Prostate gland (tissue), 2 donors: ENCODE measurements at regions not wholly inside any gene's neighbourhood (a gene's known extent, or its start where the extent isn't known, plus 50 kb on each side); places are given as distances from the start of the nearest gene placed in this dataset.

Experiments used
- DNase-seq: peaks from one replicate; pipeline ENCODE4 v3.0.0-alpha.2; 2019; ENCODE audit warnings: low spot score
- H3K27ac ChIP-seq, 2 donors: fragments of 200-600 bp; sonication (generic); 2 replicates each; pipeline ENCODE4 v1.5.1; 2017 to 2019
- H3K27me3 ChIP-seq: fragments of 200-600 bp; sonication (generic); replicated peaks from 2 replicates; pipeline ENCODE4 v1.5.1; 2019; ENCODE audit not compliant: insufficient read depth
- H3K36me3 ChIP-seq, 2 donors: fragments of 200-600 bp; sonication (generic); 1 replicate in 1 of 2; 2 replicates in 1 of 2; pipeline versions ENCODE4 v1.5.1 to v1.8.1; 2017 to 2019
- H3K4me1 ChIP-seq: fragments of 200-600 bp; sonication (generic); replicated peaks from 2 replicates; pipeline ENCODE4 v1.5.1; 2019
- H3K4me3 ChIP-seq, 2 donors: fragments of 200-600 bp; sonication (generic); 2 replicates each; pipeline ENCODE4 v1.5.1; 2017 to 2019
- H3K9me3 ChIP-seq: fragments of 200-600 bp; sonication (generic); 2 replicates; pipeline ENCODE4 v1.5.1; 2017
- CTCF ChIP-seq, 4 experiments: fragments of 200-600 bp in 2 of 4; fragments of 450-650 bp in 2 of 4; sonication (generic) in 2 of 4; IDR thresholded peaks; 1 replicate in 3 of 4; 2 replicates in 1 of 4; pipeline ENCODE4 v1.5.1; 2016 to 2019; ENCODE audit warnings: antibody characterized with exemption in 4 of 4, mild to moderate bottlenecking in 2 of 4, moderate library complexity in 2 of 4
- POLR2A ChIP-seq: fragments of 450-650 bp; IDR thresholded peaks from one replicate; pipeline ENCODE4 v1.6.1; 2016; ENCODE audit warnings: antibody characterized with exemption, mild to moderate bottlenecking
- POLR2AphosphoS5 ChIP-seq: sonication (generic); formaldehyde crosslinking; IDR thresholded peaks from one replicate; pipeline ENCODE4 v1.6.1; 2017; ENCODE audit warnings: antibody characterized with exemption
- WGBS: methylation state at CpG from one replicate; pipeline ENCODE4 v1.1.5; 2018; 5-methylcytosine and 5-hydroxymethylcytosine counted together
- intact Hi-C: fragments of 100-400 bp; cut with DNase I; formaldehyde crosslinking; loops from one replicate; pipeline ENCODE4 v1.14.2; 2022

DNA sequence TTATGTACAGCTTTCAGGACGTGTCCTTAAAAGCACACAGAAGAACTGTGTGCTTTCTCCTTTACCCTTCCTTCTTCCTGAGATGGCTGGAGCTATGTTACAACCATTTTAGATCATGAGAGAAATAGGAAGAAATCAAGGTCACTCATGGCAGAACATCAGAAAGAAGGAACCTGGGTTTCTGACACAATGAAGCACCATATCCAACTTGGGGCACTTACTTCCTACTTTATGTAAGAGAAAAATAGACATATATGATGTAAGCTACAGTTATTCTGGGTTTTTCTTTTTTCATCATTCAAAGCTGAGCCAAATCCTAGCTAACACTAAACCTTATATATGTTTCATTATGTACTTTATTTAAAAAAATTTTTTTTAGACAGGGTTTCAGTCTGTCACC is 79.5 kb downstream of the FAM161A start:
- Histone ChIP-seq H3K4me3 (no peak overlapping the region), H3K27ac (no peak overlapping the region), H3K9me3 (no peaks in the 10 kb centered on the region), H3K4me1 (no peaks in the 10 kb centered on the region), H3K36me3 (no peaks in the 10 kb centered on the region), H3K27me3 (no peaks in the 10 kb centered on the region)
- intact Hi-C loops = no loop called here
- TF ChIP-seq POLR2AphosphoS5 (no peak), CTCF (IDR thresholded peaks at IDR 0.05) (no peak), POLR2A (no peak)
- no peak for DNase-seq
- 74% methylated on average over 1 of the region's 1 CpG for WGBS

- 67% methylated on average over 7 of the region's 7 CpGs for WGBS
- H3K27ac ChIP-seq = no peak overlapping the region
- intact Hi-C loops = no loop called here
Observed at GRCh38 chr2:61771904-61772845, 81.7 kb downstream of the FAM161A start.

DNA sequence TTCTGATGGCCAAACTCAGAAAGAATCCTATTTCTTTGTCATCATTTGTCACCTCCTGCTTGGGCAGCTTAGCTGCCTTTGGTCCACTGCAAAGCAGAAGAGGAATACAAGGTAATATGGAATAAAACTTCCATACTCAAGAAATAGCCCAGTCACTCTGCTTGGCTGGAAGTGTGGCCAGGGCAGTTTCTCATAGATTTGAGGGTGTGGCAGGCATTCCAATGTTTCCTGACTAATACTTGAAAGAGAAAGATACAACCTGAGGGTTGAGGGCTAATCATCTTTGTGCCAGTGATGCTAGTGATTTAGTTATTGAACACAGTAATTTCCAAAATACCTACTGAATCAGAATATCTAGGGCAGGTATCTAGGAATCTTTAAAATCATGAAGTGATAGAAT is 83.1 kb downstream of the FAM161A start:
- TF ChIP-seq POLR2A (no peak), CTCF (IDR thresholded peaks at IDR 0.05) (no peak), POLR2AphosphoS5 (no peak)
- Histone ChIP-seq H3K36me3 (no peaks in the 10 kb centered on the region), H3K4me1 (no peaks in the 10 kb centered on the region), H3K27ac (no peak overlapping the region), H3K27me3 (no peaks in the 10 kb centered on the region), H3K4me3 (no peak overlapping the region), H3K9me3 (no peaks in the 10 kb centered on the region)
- intact Hi-C loops = no loop called here
- no peak for DNase-seq

More at GRCh38 chr2:61771904-61772845, 81.7 kb downstream of the FAM161A start:
- no peak for DNase-seq
- Histone ChIP-seq H3K4me1 (no peaks in the 10 kb centered on the region), H3K36me3 (no peaks in the 10 kb centered on the region), H3K27me3 (no peaks in the 10 kb centered on the region), H3K9me3 (no peaks in the 10 kb centered on the region), H3K4me3 (no peak overlapping the region)
- TF ChIP-seq POLR2AphosphoS5 = no peak
- TF ChIP-seq POLR2A = no peak
- TF ChIP-seq CTCF (IDR thresholded peaks at IDR 0.05) = no peak

DNA sequence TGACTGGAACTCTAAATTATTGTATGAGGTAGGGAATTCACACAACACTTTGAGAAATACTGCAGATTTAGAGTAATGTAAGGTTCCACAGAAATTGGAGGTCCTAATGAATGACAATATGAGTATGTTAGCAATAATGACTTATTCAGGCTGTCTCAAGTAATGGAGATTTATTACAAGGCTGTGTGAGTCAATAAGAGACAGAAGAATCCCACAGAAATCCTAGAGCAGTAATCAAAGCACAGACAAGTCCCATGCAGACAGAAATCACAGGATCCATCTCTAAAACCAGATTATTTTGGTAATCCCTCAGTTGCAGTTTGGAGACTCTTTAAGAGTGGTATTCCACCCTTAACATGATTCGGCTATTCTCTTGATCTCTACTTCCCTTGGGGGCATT is 83.6 kb downstream of the FAM161A start:
- TF ChIP-seq CTCF (IDR thresholded peaks at IDR 0.05) (no peak), POLR2AphosphoS5 (no peak)
- intact Hi-C loops = no loop called here
- WGBS = 70% methylated on average over 1 of the region's 1 CpG
- H3K4me1 ChIP-seq = no peaks in the 10 kb centered on the region
- no peak for DNase-seq
- H3K27me3 ChIP-seq = no peaks in the 10 kb centered on the region
- H3K4me3 ChIP-seq = no peak overlapping the region
- no peaks in the 10 kb centered on the region for H3K36me3 ChIP-seq
- no peak overlapping the region for H3K27ac ChIP-seq
- H3K9me3 ChIP-seq = no peaks in the 10 kb centered on the region
